GM19043 (cell line): ENCODE measurements at regions not wholly inside any gene's neighbourhood (a gene's known extent, or its start where the extent isn't known, plus 50 kb on each side); places are given as distances from the start of the nearest gene placed in this dataset.

Experiments
- ATAC-seq: cut with Tn5 transposase; IDR thresholded peaks from one replicate; pipeline ENCODE4 v1.9.1; 2021; ENCODE audit warnings: low read depth; ENCODE audit not compliant: unreplicated experiment

GRCh38 chr1:71193153-71193552 lies 112.3 kb upstream of the ZRANB2 start:
- no peak for ATAC-seq

- no peak for ATAC-seq
Observed at GRCh38 chr1:71191520-71191919, 110.7 kb upstream of the ZRANB2 start.

GRCh38 chr1:71190843-71191242 lies 110.0 kb upstream of the ZRANB2 start:
- ATAC-seq: no peak

- no peak for ATAC-seq
Observed at GRCh38 chr1:71184410-71184809, 103.6 kb upstream of the ZRANB2 start.

- no peak for ATAC-seq
Observed at GRCh38 chr1:71179997-71180396, 99.2 kb upstream of the ZRANB2 start.

DNA sequence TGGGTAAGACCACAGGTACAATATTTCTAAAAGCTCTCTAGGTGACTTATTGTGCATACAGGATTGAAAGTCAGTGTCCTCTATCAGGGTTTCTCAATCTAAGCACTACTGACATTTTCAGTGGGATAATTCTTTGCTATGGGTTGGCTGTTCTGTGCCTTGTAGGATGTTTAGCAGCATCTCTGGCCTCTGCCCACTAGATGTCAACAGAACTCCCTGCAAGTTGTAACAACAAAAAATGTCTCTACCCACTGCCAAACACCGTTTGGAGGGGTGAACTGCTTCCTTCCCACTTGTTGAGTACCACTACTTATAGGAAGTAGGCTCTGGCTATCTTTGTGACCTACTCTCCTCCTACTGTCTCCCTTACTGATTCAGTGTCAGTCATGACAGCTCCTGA lies 90.1 kb upstream of the ZRANB2 start:
- no peak for ATAC-seq

DNA sequence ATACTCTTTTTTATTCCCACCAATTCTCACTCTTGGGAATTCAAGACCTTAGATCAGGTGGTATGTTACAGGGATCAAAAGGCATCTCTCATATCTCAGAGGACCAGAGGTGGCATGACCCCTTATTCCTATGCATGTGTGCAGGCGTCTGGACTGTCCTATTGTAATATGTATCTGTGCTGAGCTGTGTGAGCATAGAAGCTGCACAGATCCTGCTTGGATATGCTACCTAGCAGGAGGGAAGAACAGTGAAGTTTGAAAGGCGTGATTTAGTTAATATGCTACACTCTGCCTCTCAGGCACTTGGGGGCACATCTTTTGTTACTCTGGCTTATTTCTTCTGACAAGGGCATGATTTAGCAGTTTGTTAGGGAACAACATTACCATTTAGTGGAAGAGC lies 86.7 kb upstream of the ZRANB2 start:
- ATAC-seq: no peak

GRCh38 chr1:71166178-71167173 lies 85.6 kb upstream of the ZRANB2 start:
- ATAC-seq: no peak

DNA sequence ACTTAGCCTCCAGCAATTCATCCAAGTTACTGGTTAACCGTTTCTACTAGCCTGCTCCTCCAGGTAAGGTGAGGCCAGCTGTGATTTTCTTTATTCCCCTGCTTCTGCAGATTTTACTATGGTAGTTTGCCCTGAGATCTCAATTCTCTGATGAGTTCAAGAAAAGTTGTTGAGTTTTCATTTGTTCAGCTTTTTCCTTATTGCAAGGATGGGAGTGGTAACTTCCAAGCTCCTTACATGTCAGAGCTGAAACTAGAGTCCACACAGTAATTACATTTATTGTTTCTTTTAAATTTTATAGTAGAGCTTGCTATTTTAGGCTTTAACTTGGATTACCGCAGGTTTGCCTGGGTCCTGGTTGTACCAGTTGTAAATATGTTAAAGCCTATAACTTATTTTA lies 76.9 kb upstream of the ZRANB2 start:
- no peak for ATAC-seq

- no peak for ATAC-seq
Observed at GRCh38 chr1:71157151-71157550, 76.3 kb upstream of the ZRANB2 start.

DNA sequence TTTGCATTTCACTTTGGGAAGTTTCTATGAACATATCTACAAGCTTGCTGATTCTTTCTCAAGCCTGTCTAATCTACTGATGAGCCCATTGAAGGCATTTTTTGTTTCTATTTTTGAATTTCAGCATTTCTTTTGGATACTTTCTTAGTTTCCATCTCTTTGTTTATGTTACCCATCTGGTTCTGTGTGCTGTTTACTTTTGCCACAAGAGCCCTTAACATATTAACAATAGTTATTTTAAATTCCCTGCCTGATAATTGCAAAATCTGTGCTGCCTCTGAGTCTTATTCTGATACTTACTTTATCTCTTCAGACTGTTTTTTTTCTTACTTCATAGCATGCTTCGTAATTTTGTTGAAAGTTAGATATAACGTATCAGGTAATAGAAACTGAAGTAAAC lies 75.8 kb upstream of the ZRANB2 start:
- no peak for ATAC-seq

DNA sequence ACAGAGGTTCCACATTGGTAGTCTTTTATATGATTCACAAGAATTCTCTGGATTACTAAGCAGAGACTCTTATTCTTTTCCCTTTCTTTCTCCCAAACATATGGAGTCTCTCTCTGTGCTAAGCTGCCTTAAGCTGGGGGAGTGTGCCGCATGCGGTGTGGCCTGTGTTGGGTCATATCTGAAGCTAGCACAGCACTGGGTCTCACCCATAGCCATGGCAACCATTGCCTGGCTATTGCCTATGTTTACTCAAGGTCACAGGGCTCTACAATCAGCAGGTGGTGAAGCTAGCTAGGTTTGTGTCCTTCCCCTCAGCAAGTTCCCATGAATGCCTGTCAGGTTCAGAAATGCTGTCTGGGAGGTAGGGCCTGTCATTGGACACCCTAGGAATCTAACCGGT lies 73.6 kb upstream of the ZRANB2 start:
- no peak for ATAC-seq

DNA sequence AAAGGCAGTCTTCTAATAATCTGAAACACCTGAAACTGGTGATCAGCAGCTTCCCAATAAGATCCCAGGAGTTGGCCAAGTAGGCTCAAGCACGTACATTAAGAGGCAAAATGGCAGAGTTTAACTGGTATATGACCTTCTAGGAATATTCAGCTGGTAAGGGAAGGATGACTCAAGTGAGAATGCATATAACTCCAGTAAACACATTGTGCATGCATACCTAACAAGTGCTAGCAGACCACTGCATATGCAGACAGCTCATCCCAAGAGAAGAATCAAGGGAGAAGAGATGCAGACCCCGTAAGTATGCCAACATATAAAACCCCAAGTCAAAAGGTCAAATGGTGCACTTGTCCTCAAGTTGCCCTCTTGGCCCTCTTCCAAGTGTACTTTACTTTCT lies 73.0 kb upstream of the ZRANB2 start:
- no peak for ATAC-seq

GRCh38 chr1:71147637-71148360 lies 67.0 kb upstream of the ZRANB2 start:
- ATAC-seq: no peak

DNA sequence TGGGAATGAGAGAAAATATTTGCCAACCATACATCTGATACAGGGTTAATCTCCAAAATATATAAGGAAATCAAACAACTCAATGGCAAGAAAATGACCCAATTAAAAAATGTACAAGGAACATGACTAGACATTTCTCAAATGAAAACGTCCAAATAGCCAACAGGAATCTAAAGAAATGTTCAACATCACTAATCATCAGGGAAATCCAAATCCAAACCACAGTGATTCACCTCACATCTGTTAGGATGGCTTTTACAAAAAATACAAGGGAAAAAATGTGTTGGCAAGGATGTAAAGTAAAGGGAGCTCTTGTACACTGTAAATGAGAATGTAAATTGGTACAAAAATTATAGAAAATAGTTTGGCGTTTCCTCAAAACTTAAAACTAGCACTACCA lies 54.7 kb upstream of the ZRANB2 start:
- ATAC-seq: no peak
